ENCODE measurements at regions not wholly inside any gene's neighbourhood (a gene's known extent, or its start where the extent isn't known, plus 50 kb on each side); places are given as distances from the start of the nearest gene placed in this dataset.
"Not testable (repeated sequence)": the region's sequence is repeated elsewhere in the genome, so short reads cannot be mapped to it uniquely, and the experiment has no call there.

GRCh38 chr5:27868292-27868691 lies 829.9 kb upstream of the CDH9 start:
- H3K27ac ChIP-seq: no peak overlapping the region
- no peak for TF ChIP-seq CTCF (IDR thresholded peaks at IDR 0.05; ENCODE audit: low read depth, low read length)
- H3K36me3 ChIP-seq: no peaks in the 10 kb centered on the region
- H3K27me3 ChIP-seq: no peaks in the 10 kb centered on the region
- no peaks in the 10 kb centered on the region for H3K9me3 ChIP-seq (ENCODE audit: low read depth)
- no peak overlapping the region for H3K4me3 ChIP-seq
- no peak for DNase-seq (ENCODE audit: low read depth in 1 of 2, low spot score in 1 of 2)
- no peaks in the 10 kb centered on the region for H3K4me1 ChIP-seq (ENCODE audit: low read depth)

- no peaks in the 10 kb centered on the region for H3K4me1 ChIP-seq (ENCODE audit: low read depth)
- H3K27me3 ChIP-seq: no peaks in the 10 kb centered on the region
- H3K4me3 ChIP-seq: no peak overlapping the region
- no peaks in the 10 kb centered on the region for H3K36me3 ChIP-seq
- no peak overlapping the region for H3K27ac ChIP-seq
- no peaks in the 10 kb centered on the region for H3K9me3 ChIP-seq (ENCODE audit: low read depth)
- TF ChIP-seq CTCF (IDR thresholded peaks at IDR 0.05; ENCODE audit: low read depth, low read length): no peak
- DNase-seq (ENCODE audit: low read depth in 1 of 2, low spot score in 1 of 2): peak in 1 of 2 donors; percentile 8
Measured at GRCh38 chr5:27855491-27855890, 817.1 kb upstream of the CDH9 start.

DNA sequence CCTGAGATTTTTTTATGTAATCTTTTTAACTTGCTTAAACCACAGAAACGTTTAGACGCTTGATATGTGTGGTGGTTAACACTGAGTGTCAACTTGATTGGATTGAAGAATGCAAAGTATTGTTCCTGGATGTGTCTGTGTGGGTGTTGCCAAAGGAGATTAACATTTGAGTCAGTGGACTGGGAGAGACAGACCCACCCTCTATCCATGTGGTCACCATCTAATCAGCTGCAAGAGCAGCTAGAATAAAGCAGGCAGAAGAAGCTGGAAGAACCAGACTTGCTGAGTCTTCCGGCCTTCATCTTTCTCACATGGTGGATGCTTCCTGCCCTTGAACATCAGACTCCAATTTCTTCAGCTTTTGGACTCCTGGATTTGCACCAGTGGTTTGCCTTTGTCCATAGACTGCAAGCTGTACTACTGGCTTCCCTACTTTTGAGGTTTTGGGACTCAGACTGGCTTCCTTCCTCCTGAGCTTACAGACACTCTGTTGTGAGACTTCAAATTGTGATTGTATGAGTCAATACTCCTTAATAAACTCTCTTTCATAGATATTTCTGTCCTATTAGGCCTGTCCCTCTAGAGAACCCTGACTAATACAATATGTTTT lies 816.0 kb upstream of the CDH9 start:
- H3K4me3 ChIP-seq: no peak overlapping the region
- TF ChIP-seq CTCF (IDR thresholded peaks at IDR 0.05; ENCODE audit: low read depth, low read length): no peak
- no peaks in the 10 kb centered on the region for H3K36me3 ChIP-seq
- H3K4me1 ChIP-seq (ENCODE audit: low read depth): no peaks in the 10 kb centered on the region
- peak in 1 of 2 donors; percentile 18 for DNase-seq (ENCODE audit: low read depth in 1 of 2, low spot score in 1 of 2)
- H3K27me3 ChIP-seq: no peaks in the 10 kb centered on the region
- no peaks in the 10 kb centered on the region for H3K9me3 ChIP-seq (ENCODE audit: low read depth)
- H3K27ac ChIP-seq: no peak overlapping the region

- H3K4me1 ChIP-seq (ENCODE audit: low read depth): no peaks in the 10 kb centered on the region
- H3K9me3 ChIP-seq (ENCODE audit: low read depth): no peaks in the 10 kb centered on the region
- no peak for TF ChIP-seq CTCF (IDR thresholded peaks at IDR 0.05; ENCODE audit: low read depth, low read length)
- H3K27me3 ChIP-seq: no peaks in the 10 kb centered on the region
- H3K36me3 ChIP-seq: no peaks in the 10 kb centered on the region
- H3K4me3 ChIP-seq: no peak overlapping the region
- H3K27ac ChIP-seq: no peak overlapping the region
- no peak for DNase-seq (ENCODE audit: low read depth in 1 of 2, low spot score in 1 of 2)
Measured at GRCh38 chr5:27845248-27845647, 806.9 kb upstream of the CDH9 start.

GRCh38 chr5:27836704-27837103 lies 798.3 kb upstream of the CDH9 start:
- not testable (repeated sequence) for H3K36me3 ChIP-seq; H3K27ac ChIP-seq; H3K9me3 ChIP-seq (ENCODE audit: low read depth); H3K4me1 ChIP-seq (ENCODE audit: low read depth); H3K4me3 ChIP-seq; DNase-seq (ENCODE audit: low read depth in 1 of 2, low spot score in 1 of 2); H3K27me3 ChIP-seq

GRCh38 chr5:27832886-27833285 lies 794.5 kb upstream of the CDH9 start:
- Histone ChIP-seq H3K4me1 (ENCODE audit: low read depth) (no peaks in the 10 kb centered on the region), H3K27ac (no peak overlapping the region), H3K4me3 (no peak overlapping the region), H3K36me3 (no peaks in the 10 kb centered on the region), H3K27me3 (no peaks in the 10 kb centered on the region), H3K9me3 (ENCODE audit: low read depth) (no peaks in the 10 kb centered on the region)
- no peak for TF ChIP-seq CTCF (IDR thresholded peaks at IDR 0.05; ENCODE audit: low read depth, low read length)
- no peak for DNase-seq (ENCODE audit: low read depth in 1 of 2, low spot score in 1 of 2)

Measured in cardiac muscle cell (in vitro differentiated cells and primary cell).